Gastroesophageal sphincter (tissue), 4 donors: ENCODE measurements at regions not wholly inside any gene's neighbourhood (a gene's known extent, or its start where the extent isn't known, plus 50 kb on each side); places are given as distances from the start of the nearest gene placed in this dataset.
A peak's percentile ranks its signal among the peaks of the same experiment; 100 is the strongest.

ENCODE experiments used
- ATAC-seq: fragments of 150-250 bp; one replicate; pipeline ENCODE4 v1.9.1; 2016; ENCODE audit warnings: mild to moderate bottlenecking, moderate library complexity
- H3K27ac ChIP-seq, 4 donors: fragments of 200-600 bp; sonication (generic) in 3 of 4; 1 replicate in 3 of 4; 2 replicates in 1 of 4; pipeline ENCODE4 v1.5.1; 2016 to 2019
- H3K27me3 ChIP-seq: fragments of 200-600 bp; sonication (generic); one replicate; pipeline ENCODE4 v1.5.1; 2019
- H3K36me3 ChIP-seq, 2 donors: fragments of 200-600 bp; sonication (generic); one replicate each; pipeline ENCODE4 v1.5.1; 2019; ENCODE audit warnings: control low read depth in 1 of 2
- H3K4me1 ChIP-seq, 3 donors: fragments of 200-600 bp; sonication (generic); 1 replicate in 2 of 3; 2 replicates in 1 of 3; pipeline ENCODE4 v1.5.1; 2016 to 2019; ENCODE audit warnings: control low read depth in 2 of 3
- H3K4me3 ChIP-seq, 2 donors: fragments of 200-600 bp; sonication (generic); one replicate each; pipeline ENCODE4 v1.5.1; 2019; ENCODE audit warnings: mild to moderate bottlenecking in 1 of 2, moderate library complexity in 1 of 2
- H3K9me3 ChIP-seq, 3 donors: fragments of 200-600 bp; sonication (generic); one replicate each; pipeline ENCODE4 v1.5.1; 2017 to 2019; ENCODE audit warnings: control low read depth in 2 of 3
- CTCF ChIP-seq, 4 experiments: fragments of 200-600 bp in 2 of 4; fragments of 450-650 bp in 2 of 4; sonication (generic) in 1 of 4; IDR thresholded peaks; one replicate each; pipeline ENCODE4 v1.5.1; 2017 to 2019; ENCODE audit warnings: antibody characterized with exemption in 4 of 4, mild to moderate bottlenecking in 2 of 4, moderate library complexity in 2 of 4
- EP300 ChIP-seq: sonication (generic); formaldehyde crosslinking; IDR thresholded peaks from one replicate; pipeline ENCODE4 v1.6.1; 2017; ENCODE audit warnings: antibody characterized with exemption, mild to moderate bottlenecking
- POLR2A ChIP-seq, 2 donors: fragments of 450-650 bp; IDR thresholded peaks; one replicate each; pipeline ENCODE4 v1.6.1; 2017; ENCODE audit warnings: antibody characterized with exemption in 2 of 2, mild to moderate bottlenecking in 2 of 2, moderate library complexity in 1 of 2
- POLR2AphosphoS5 ChIP-seq: sonication (generic); formaldehyde crosslinking; IDR thresholded peaks from one replicate; pipeline ENCODE4 v1.6.1; 2017; ENCODE audit warnings: antibody characterized with exemption
- WGBS, 2 donors: methylation state at CpG; one replicate each; pipeline ENCODE4 v1.1.5; 2018; ENCODE audit warnings: low coverage in 1 of 2; 5-methylcytosine and 5-hydroxymethylcytosine counted together

- no peaks in the 10 kb centered on the region for H3K27me3 ChIP-seq
- H3K27ac ChIP-seq, result peak overlapping the region in 1 of 4 donors; percentile 10
- peaks cover 0 to 8% (median 5%) of the 10 kb centered on the region in 3 donors for H3K4me1 ChIP-seq
- ATAC-seq, result no peak
- H3K4me3 ChIP-seq, result no peak overlapping the region
- H3K36me3 ChIP-seq, result no peaks in the 10 kb centered on the region
- TF ChIP-seq EP300 (no peak), POLR2A (IDR thresholded peaks at IDR 0.05) (no peak), POLR2AphosphoS5 (no peak), CTCF (IDR thresholded peaks at IDR 0.05) (no peak)
- WGBS, 2 donors, result 86% methylated on average over 1 of the region's 5 CpGs; no CpG with 5 or more reads in 1 of the 2 donors
- no peaks in the 10 kb centered on the region for H3K9me3 ChIP-seq
Measured at GRCh38 chr14:55803873-55804553, 224.0 kb downstream of the KTN1 start.

- ATAC-seq, result no peak
- Histone ChIP-seq H3K27ac (no peak overlapping the region), H3K9me3 (no peaks in the 10 kb centered on the region), H3K4me3 (no peak overlapping the region), H3K36me3 (no peaks in the 10 kb centered on the region), H3K4me1 (peaks cover 0 to 8% (median 5%) of the 10 kb centered on the region in 3 donors), H3K27me3 (no peaks in the 10 kb centered on the region)
- no peak for TF ChIP-seq CTCF (IDR thresholded peaks at IDR 0.05)
- no peak for TF ChIP-seq POLR2AphosphoS5
- no peak for TF ChIP-seq EP300
- TF ChIP-seq POLR2A (IDR thresholded peaks at IDR 0.05), result no peak
- WGBS, 2 donors, result 69 to 78% methylated on average over 2 to 3 of the region's 3 CpGs
Measured at GRCh38 chr14:55805250-55805649, 225.2 kb downstream of the KTN1 start.

GRCh38 chr14:55807053-55807880 lies 227.3 kb downstream of the KTN1 start:
- no peaks in the 10 kb centered on the region for H3K36me3 ChIP-seq
- peak overlapping the region in 3 of 4 donors; percentile 12 to 62 (median 38) for H3K27ac ChIP-seq
- H3K27me3 ChIP-seq, result no peaks in the 10 kb centered on the region
- peak; percentile 91 for ATAC-seq
- no peak overlapping the region for H3K4me3 ChIP-seq
- TF ChIP-seq EP300, result no peak
- TF ChIP-seq POLR2A (IDR thresholded peaks at IDR 0.05), result no peak
- no peak for TF ChIP-seq POLR2AphosphoS5
- no peak for TF ChIP-seq CTCF (IDR thresholded peaks at IDR 0.05)
- peaks cover 0 to 8% (median 5%) of the 10 kb centered on the region in 3 donors for H3K4me1 ChIP-seq
- peaks cover 0 to 4% (median 0%) of the 10 kb centered on the region in 3 donors for H3K9me3 ChIP-seq
- 17 to 31% methylated on average over 11 to 14 of the region's 17 CpGs for WGBS, 2 donors

GRCh38 chr14:55807881-55808379 lies 227.9 kb downstream of the KTN1 start:
- TF ChIP-seq POLR2AphosphoS5, result no peak
- TF ChIP-seq EP300, result no peak
- no peak for TF ChIP-seq POLR2A (IDR thresholded peaks at IDR 0.05)
- TF ChIP-seq CTCF (IDR thresholded peaks at IDR 0.05), result no peak
- 80 to 86% methylated on average over 2 of the region's 2 CpGs for WGBS, 2 donors
- peaks cover 0 to 4% (median 0%) of the 10 kb centered on the region in 3 donors for H3K9me3 ChIP-seq
- ATAC-seq, result no peak
- no peaks in the 10 kb centered on the region for H3K36me3 ChIP-seq
- H3K4me3 ChIP-seq, result no peak overlapping the region
- peaks cover 0 to 8% (median 5%) of the 10 kb centered on the region in 3 donors for H3K4me1 ChIP-seq
- no peaks in the 10 kb centered on the region for H3K27me3 ChIP-seq
- peak overlapping the region in 3 of 4 donors; percentile 9 to 62 (median 38) for H3K27ac ChIP-seq
